EH (cell line): ENCODE measurements at regions not wholly inside any gene's neighbourhood (a gene's known extent, or its start where the extent isn't known, plus 50 kb on each side); places are given as distances from the start of the nearest gene placed in this dataset.

ENCODE experiments used
- DNase-seq: peaks from one replicate; pipeline ENCODE4 v3.0.0-alpha.2; 2015; ENCODE audit warnings: low read depth

DNA sequence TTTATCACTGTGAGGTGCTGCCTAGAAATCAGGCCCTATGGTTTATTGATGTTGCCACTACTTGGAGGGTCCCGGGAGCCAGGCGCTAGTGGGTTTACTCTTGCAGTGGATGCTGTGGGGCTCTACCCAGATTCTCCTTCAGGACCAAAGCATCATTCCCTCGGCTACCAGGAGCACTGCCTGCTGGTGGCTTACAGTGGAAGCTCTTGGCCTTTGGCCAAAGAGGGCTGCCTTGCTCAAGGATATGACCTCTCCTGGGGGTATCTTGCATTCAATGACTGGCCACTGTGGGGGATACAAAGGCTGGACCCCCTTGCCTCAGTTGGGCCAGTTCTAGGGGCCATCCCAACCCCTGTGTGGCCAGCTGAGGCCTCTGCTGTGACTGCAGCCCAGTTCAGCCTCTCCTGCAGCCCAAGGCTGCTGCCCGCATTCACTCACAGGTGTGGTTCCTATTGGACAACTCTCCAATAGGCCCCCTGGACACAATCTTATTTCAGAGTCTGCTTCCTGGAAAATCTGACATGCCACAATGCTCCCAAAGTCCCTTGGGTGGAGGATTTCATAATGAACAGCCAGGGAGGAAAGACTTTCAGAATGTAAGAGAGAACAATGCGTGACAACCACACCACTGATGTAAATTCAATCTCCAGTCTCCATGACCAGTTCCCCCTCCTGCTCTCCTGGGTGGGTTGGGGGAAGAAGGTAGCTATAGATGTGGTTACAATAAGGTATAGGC is 196.3 kb downstream of the SNX10 start:
- DNase-seq = no peak

DNA sequence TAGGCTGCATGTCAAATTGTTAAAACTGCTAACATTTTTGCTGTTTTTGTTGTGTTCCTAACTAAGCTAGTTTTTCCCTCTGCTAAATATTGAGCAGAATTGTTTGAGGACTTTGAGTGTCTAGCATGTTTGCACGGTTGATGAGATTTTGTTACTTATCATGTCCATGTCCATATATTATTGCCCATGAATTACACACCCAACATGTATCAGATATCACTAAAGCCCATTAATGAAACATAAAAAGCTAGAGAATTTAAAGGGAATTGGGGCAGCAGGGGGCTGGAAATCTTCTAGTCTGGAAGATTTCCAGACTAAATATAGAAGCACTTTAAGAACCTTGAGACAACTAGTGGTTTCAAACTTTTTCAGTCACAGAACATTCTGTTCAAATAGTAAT is 197.7 kb downstream of the SNX10 start:
- DNase-seq = no peak

GRCh38 chr7:26489906-26490639 is 198.4 kb downstream of the SNX10 start:
- DNase-seq = no peak

- DNase-seq = no peak
Observed at GRCh38 chr7:26490640-26491624, 199.3 kb downstream of the SNX10 start.

DNA sequence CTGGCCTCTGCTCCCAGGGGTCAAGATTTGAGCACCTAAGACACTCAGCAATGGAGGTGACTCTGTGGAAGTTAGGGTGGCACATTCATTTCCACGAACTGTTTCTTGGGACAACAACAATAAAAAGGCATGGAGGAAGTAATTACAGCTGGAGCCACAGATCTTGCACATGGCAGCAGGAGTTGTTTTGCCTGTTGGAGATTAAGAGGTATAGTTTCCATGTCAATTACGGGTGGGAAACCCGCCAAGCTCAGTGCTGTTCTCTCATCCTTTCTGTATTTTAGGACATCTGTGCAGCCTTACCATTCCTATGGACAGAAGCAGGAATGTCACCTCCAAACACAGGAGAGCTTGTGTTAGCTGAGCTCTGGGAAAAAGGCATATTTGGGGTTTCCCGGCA is 201.2 kb downstream of the SNX10 start:
- DNase-seq = no peak

DNA sequence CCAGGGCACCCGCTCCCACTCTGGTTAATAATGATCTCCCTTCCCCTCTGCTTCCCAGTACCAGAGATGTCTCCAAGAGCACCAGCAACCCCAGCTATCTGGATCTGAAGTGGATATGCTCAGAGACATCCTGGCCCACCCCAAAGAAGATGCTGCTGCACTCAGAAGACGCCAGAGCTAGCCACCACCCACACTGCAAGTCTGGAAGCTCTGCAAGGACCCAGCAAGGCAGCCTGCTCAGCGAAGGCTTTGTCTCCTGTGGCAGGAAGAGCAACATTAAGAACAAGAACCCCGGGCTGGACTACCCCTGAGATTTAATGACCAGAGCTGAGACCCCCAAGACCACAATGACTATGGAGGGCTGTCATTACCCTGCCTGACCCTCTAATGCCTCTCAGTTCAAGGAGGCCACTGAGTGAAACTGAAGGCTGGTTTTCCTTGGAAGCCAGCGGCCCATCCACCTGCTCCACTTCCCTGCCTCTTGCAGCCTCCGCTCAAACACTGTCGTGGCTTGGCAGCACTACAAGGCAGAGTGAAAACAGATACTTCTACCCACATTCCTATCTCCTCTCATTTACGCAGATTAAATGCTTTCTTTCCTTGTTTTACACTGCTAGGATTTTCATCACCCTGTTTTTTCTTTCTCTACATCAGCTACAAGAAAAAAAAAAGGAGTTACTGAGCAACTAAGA is 202.2 kb downstream of the SNX10 start:
- no peak for DNase-seq

- DNase-seq = no peak
Observed at GRCh38 chr7:26495569-26495968, 203.9 kb downstream of the SNX10 start.

- peak; percentile 3 for DNase-seq
Observed at GRCh38 chr7:26497801-26498596, 206.3 kb downstream of the SNX10 start.

GRCh38 chr7:26499315-26499897 is 207.7 kb downstream of the SNX10 start:
- DNase-seq = no peak

GRCh38 chr7:26500749-26501352 is 209.2 kb downstream of the SNX10 start:
- DNase-seq = peak; percentile 43

DNA sequence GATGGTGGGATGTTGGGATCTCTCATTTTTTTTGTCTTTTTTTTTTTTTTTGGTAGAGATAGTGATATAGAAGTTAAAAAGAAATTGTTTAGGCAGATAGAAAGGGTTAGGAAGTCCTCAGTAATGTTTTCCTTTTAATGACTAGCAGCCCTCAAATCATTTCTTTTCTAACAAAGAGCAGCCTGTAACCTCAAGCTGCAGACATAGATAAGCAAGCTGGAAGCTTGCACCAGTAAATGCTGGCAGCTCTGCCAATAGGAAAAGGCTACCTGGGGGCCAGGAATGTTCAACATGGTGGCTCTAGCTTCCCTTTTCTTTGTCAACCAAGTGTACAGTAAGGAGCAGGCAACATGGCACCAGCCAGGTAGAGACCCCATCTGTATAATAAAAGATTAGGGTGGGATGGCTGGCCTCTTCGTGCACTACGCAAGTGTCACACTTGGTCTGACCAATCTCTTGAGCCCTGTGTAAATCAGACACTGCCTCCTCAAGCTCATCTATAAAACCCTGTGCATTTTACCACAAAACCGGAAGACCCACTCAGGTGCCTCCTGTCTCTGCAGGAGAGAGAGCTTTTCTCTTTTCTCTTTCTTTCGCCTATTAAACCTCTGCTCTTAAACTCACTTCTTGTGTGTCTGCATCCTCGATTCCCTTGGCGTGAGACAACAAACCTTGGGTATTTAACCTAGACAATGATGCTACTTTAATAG is 212.9 kb downstream of the SNX10 start:
- DNase-seq = no peak

GRCh38 chr7:26506196-26506595 is 214.5 kb downstream of the SNX10 start:
- DNase-seq = no peak

GRCh38 chr7:26507108-26507987 is 215.7 kb downstream of the SNX10 start:
- DNase-seq = no peak

DNA sequence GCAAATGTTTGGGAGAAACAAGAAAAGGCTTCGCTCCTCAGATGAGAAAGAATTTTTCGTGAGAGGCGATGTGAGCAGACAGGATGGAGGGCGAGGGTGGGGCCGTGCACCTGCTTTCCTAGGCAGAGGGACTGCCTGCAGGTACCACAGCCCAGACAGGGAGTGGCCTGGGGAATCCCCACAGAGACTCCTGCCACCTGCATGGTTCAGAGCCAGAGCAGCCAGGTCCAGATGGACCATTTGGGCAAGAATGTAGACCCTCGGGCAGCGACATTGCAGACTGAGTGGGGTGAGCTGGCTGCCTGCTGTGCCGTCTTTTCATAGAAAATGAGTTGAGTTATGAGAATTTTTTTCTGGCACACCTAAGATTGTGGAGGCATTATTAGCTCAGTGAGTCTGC is 216.8 kb downstream of the SNX10 start:
- DNase-seq = no peak

DNA sequence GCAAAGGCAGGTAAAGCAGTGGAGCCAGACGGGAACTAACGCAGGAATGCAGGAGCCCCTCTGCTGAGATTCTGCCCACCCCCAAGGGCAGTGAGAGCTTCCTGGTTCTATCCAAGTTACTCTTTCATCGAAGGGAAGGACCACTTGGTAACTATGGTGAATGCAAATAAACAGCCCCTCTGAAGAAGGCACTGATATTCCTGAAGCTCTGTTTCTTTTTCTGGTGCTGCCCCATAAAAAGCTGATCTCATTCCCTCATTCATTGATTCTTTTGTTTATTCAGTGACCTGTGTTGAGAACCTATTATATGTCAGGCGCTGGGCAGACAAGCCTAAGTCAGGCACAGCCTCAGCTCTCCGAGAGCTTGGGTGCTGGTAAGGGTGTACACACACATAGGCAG is 217.3 kb downstream of the SNX10 start:
- no peak for DNase-seq

DNA sequence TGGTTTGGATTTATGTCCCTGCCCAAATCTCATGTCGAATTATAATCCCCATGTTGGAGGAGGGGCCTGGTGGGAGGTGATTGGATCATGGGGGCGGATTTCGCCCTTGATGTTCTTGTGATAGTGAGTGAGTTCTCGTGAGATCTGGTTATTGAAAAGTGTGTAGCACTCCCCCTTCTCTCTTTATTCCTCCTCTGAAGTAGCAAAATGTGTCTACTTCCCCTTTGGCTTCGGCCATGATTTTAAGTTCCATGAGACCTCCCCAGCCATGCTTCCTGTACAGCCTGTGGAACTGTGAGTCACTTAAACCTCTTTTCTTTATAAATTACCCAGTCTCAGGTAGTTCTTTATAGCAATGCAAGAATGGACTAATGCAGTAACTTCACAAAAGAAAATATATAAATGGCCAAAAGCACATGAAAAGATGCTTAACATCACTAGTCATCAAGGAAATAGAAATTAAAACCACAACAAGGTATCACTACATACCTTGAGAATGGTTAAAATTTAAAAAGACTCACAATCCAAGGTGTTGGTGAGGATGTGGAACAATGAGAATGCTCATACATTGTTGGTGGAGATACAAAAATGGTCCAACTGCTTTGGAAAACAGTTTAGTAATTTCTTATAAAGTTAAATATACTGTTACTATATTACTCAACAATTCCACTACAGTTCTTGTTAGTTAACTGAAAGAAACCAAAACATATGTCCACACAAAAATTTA is 218.7 kb downstream of the SNX10 start:
- DNase-seq = no peak

DNA sequence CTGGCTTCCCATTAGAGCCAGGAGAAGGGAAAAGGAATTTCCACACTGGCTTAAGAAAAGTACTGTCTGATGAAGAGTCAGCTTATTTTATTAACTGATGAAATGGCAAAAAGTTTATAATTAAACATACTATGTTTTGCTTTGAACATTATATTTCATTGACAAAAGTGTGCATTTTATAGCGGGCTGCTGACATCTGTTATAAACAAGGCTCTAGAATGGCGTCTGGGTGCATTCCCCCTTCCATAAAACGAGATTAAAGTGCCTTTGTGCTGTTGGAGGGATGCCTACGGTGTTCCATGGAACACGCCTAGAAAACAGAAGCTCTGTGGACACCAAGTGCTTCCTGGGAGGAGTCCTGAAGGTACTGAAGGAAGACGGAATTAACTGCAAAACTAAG is 220.2 kb downstream of the SNX10 start:
- DNase-seq = no peak

DNA sequence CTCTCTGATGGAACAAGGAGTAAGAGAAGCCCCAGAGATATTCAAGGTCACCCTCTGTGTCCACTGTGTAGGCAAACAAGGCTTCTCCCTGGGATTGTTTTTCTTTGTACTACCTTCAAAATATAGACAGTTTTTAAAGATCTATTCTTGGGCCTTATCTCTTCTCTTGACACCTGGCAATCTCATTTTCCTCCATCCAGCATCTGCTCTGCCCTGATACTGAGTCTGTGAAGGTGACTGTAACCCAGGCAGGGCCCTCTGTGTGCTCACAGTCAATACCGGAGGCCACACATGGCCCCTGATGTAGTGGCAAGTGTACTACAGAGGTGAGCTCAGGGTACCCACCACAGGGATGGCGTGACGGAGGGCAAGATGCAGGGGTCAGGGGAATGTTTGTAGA is 221.1 kb downstream of the SNX10 start:
- no peak for DNase-seq
